ENCODE measurements at regions not wholly inside any gene's neighbourhood (a gene's known extent, or its start where the extent isn't known, plus 50 kb on each side); places are given as distances from the start of the nearest gene placed in this dataset.

DNA sequence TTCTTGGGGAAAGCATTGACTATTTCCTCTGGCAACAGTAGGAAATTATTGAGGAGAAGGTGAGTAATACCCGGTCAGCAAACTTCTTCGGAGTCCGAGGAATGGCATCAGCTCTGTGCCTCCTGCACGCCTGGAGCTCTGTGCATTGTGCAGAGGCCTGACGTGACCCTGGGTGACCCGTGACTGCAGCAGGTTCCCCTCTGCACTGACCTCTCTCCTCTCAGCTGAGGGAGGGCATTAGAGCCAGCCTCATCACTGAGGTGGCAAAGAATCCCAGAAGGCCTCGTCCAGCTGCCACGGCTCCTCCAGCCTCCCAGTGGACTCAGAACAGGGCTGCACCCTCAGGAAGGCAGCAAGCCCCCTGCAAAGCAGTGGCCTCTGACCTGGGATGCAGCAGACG lies 502.9 kb downstream of the CD83 start:
- no peak overlapping the region for H3K4me2 ChIP-seq (ENCODE audit: insufficient read depth, insufficient read length, low read length)
- H3K14ac ChIP-seq (ENCODE audit: insufficient read depth, low read length), result no peak overlapping the region

More for the DNA sequence above, 502.9 kb downstream of the CD83 start:
- Histone ChIP-seq H3K9ac (ENCODE audit: extremely low read depth, insufficient read length, low read length) (no peak overlapping the region), H3K4ac (ENCODE audit: low read depth, low read length) (no peak overlapping the region), H4K91ac (ENCODE audit: insufficient read length, low read depth, low read length) (no peak overlapping the region), H2BK5ac (ENCODE audit: insufficient read length, low read length) (no peak overlapping the region), H3K4me1 (ENCODE audit: insufficient read depth, low read length) (no peaks in the 10 kb centered on the region), H2AFZ (ENCODE audit: low read length) (no peak overlapping the region), H3K9me3 (ENCODE audit: control insufficient read depth, low read depth, low read length) (peaks cover 7% of the 10 kb centered on the region), H2BK12ac (ENCODE audit: insufficient read length, low read depth, low read length) (no peak overlapping the region), H3K79me2 (ENCODE audit: insufficient read depth, low read length) (no peaks in the 10 kb centered on the region), H2BK20ac (ENCODE audit: low read depth, low read length, poor library complexity, severe bottlenecking) (no peak overlapping the region), H2BK15ac (ENCODE audit: low read depth, low read length) (no peak overlapping the region), H3K23me2 (ENCODE audit: insufficient read length, low read depth, low read length, poor library complexity, severe bottlenecking) (no peaks in the 10 kb centered on the region), H3K56ac (ENCODE audit: insufficient read length, low read depth, low read length) (no peak overlapping the region), H3K18ac (ENCODE audit: insufficient read length, low read depth, low read length) (no peak overlapping the region), H4K8ac (replicated peaks; ENCODE audit: insufficient read length, low read depth, low read length) (no peak overlapping the region), H3T11ph (ENCODE audit: low read length) (no peak overlapping the region), H2BK120ac (ENCODE audit: low read depth, low read length, poor library complexity, severe bottlenecking) (no peak overlapping the region), H4K5ac (ENCODE audit: insufficient read length, low read depth, low read length) (no peak overlapping the region), H2AK5ac (ENCODE audit: insufficient read length, low read length) (no peak overlapping the region), H3K27ac (ENCODE audit: insufficient read length, low read depth, low read length) (no peak overlapping the region), H3K79me1 (ENCODE audit: insufficient read depth, low read depth, low read length, poor library complexity, severe bottlenecking) (no peaks in the 10 kb centered on the region), H4K20me1 (ENCODE audit: control insufficient read depth, insufficient read depth, insufficient read length) (no peaks in the 10 kb centered on the region), H3K23ac (ENCODE audit: insufficient read length, low read depth, low read length) (no peak overlapping the region), H3K27me3 (ENCODE audit: insufficient read depth, low read length) (no peaks in the 10 kb centered on the region)
- DNase-seq, result no peak
- WGBS (ENCODE audit: extremely low coverage, insufficient read length, low lambda C conversion rate), result no CpG with 5 or more reads among the region's 9 CpGs
- H3K36me3 Mint-ChIP-seq (ENCODE audit: insufficient read depth in 1 of 3, low read depth in 3 of 3), result peaks cover 2 to 8% (median 4%) of the 10 kb centered on the region in 3 experiments
- no peak overlapping the region for H3K4me3 Mint-ChIP-seq
- no peak overlapping the region for H3K27ac Mint-ChIP-seq
- H3K9me3 Mint-ChIP-seq, result peaks cover 7 to 8% of the 10 kb centered on the region in 2 experiments; a peak in 4 of 5 replicates
- TF ChIP-seq, protein P1, sequence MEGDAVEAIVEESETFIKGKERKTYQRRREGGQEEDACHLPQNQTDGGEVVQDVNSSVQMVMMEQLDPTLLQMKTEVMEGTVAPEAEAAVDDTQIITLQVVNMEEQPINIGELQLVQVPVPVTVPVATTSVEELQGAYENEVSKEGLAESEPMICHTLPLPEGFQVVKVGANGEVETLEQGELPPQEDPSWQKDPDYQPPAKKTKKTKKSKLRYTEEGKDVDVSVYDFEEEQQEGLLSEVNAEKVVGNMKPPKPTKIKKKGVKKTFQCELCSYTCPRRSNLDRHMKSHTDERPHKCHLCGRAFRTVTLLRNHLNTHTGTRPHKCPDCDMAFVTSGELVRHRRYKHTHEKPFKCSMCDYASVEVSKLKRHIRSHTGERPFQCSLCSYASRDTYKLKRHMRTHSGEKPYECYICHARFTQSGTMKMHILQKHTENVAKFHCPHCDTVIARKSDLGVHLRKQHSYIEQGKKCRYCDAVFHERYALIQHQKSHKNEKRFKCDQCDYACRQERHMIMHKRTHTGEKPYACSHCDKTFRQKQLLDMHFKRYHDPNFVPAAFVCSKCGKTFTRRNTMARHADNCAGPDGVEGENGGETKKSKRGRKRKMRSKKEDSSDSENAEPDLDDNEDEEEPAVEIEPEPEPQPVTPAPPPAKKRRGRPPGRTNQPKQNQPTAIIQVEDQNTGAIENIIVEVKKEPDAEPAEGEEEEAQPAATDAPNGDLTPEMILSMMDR (conservative IDR thresholded peaks at IDR 0.05), result no peak
- peaks cover 41 to 43% of the 10 kb centered on the region in 2 experiments for H3K4me1 Mint-ChIP-seq
- no peaks in the 10 kb centered on the region; the same call in 1 of the 2 replicates for H3K27me3 Mint-ChIP-seq (ENCODE audit: low read depth)
